ENCODE measurements at regions not wholly inside any gene's neighbourhood (a gene's known extent, or its start where the extent isn't known, plus 50 kb on each side); places are given as distances from the start of the nearest gene placed in this dataset.
"Not testable (repeated sequence)": the region's sequence is repeated elsewhere in the genome, so short reads cannot be mapped to it uniquely, and the experiment has no call there.

GRCh38 chr18:34531110-34531509 lies 179.0 kb upstream of the DTNA start:
- no peak overlapping the region for H3K4me3 ChIP-seq (ENCODE audit: low read depth, low read length)
- WGBS (ENCODE audit: insufficient coverage), result no CpG with 5 or more reads among the region's 3 CpGs
- no peak for DNase-seq (ENCODE audit: low read depth in 4 of 6, low spot score in 6 of 6)
- no peak overlapping the region for H3K27ac ChIP-seq (ENCODE audit: low read depth, low read length)
- no peaks in the 10 kb centered on the region for H3K9me3 ChIP-seq (ENCODE audit: control insufficient read depth, insufficient read depth, low read length)
- no peaks in the 10 kb centered on the region for H3K4me1 ChIP-seq (ENCODE audit: control insufficient read depth, insufficient read depth, low read length)
- no peaks in the 10 kb centered on the region for H3K27me3 ChIP-seq (ENCODE audit: control insufficient read depth, insufficient read depth, low read length)
- no peaks in the 10 kb centered on the region for H3K36me3 ChIP-seq (ENCODE audit: control insufficient read depth, insufficient read depth, low read length)

GRCh38 chr18:34534642-34535041 lies 175.5 kb upstream of the DTNA start:
- H3K36me3 ChIP-seq (ENCODE audit: control insufficient read depth, insufficient read depth, low read length), result not testable (repeated sequence)
- no CpG with 5 or more reads among the region's 2 CpGs for WGBS (ENCODE audit: insufficient coverage)

GRCh38 chr18:34540897-34541296 lies 169.2 kb upstream of the DTNA start:
- Histone ChIP-seq H3K4me1 (ENCODE audit: control insufficient read depth, insufficient read depth, low read length) (no peaks in the 10 kb centered on the region), H3K27ac (ENCODE audit: low read depth, low read length) (no peak overlapping the region), H3K27me3 (ENCODE audit: control insufficient read depth, insufficient read depth, low read length) (no peaks in the 10 kb centered on the region), H3K9me3 (ENCODE audit: control insufficient read depth, insufficient read depth, low read length) (no peaks in the 10 kb centered on the region), H3K36me3 (ENCODE audit: control insufficient read depth, insufficient read depth, low read length) (no peaks in the 10 kb centered on the region), H3K4me3 (ENCODE audit: low read depth, low read length) (no peak overlapping the region)
- WGBS (ENCODE audit: insufficient coverage), result no CpG with 5 or more reads among the region's 2 CpGs
- no peak for DNase-seq (ENCODE audit: low read depth in 4 of 6, low spot score in 6 of 6)

More at GRCh38 chr18:34534642-34535041, 175.5 kb upstream of the DTNA start:
- H3K4me3 ChIP-seq (ENCODE audit: low read depth, low read length); H3K27me3 ChIP-seq (ENCODE audit: control insufficient read depth, insufficient read depth, low read length); H3K4me1 ChIP-seq (ENCODE audit: control insufficient read depth, insufficient read depth, low read length); H3K27ac ChIP-seq (ENCODE audit: low read depth, low read length); H3K9me3 ChIP-seq (ENCODE audit: control insufficient read depth, insufficient read depth, low read length); DNase-seq (ENCODE audit: low read depth in 4 of 6, low spot score in 6 of 6): not testable (repeated sequence)

- H3K9me3 ChIP-seq (ENCODE audit: control insufficient read depth, insufficient read depth, low read length), result no peaks in the 10 kb centered on the region
- H3K27ac ChIP-seq (ENCODE audit: low read depth, low read length), result no peak overlapping the region
- H3K27me3 ChIP-seq (ENCODE audit: control insufficient read depth, insufficient read depth, low read length), result no peaks in the 10 kb centered on the region
- H3K4me3 ChIP-seq (ENCODE audit: low read depth, low read length), result no peak overlapping the region
- no peaks in the 10 kb centered on the region for H3K4me1 ChIP-seq (ENCODE audit: control insufficient read depth, insufficient read depth, low read length)
- no peaks in the 10 kb centered on the region for H3K36me3 ChIP-seq (ENCODE audit: control insufficient read depth, insufficient read depth, low read length)
- no peak for DNase-seq (ENCODE audit: low read depth in 4 of 6, low spot score in 6 of 6)
These were observed 167.5 kb upstream of the DTNA start for GRCh38 chr18:34542625-34543024.

- Histone ChIP-seq H3K27ac (ENCODE audit: low read depth, low read length) (no peak overlapping the region), H3K4me1 (ENCODE audit: control insufficient read depth, insufficient read depth, low read length) (no peaks in the 10 kb centered on the region), H3K27me3 (ENCODE audit: control insufficient read depth, insufficient read depth, low read length) (no peaks in the 10 kb centered on the region), H3K4me3 (ENCODE audit: low read depth, low read length) (no peak overlapping the region), H3K36me3 (ENCODE audit: control insufficient read depth, insufficient read depth, low read length) (no peaks in the 10 kb centered on the region), H3K9me3 (ENCODE audit: control insufficient read depth, insufficient read depth, low read length) (no peaks in the 10 kb centered on the region)
- WGBS (ENCODE audit: insufficient coverage), result no CpG with 5 or more reads among the region's 1 CpG
- no peak for DNase-seq (ENCODE audit: low read depth in 4 of 6, low spot score in 6 of 6)
These were observed 166.7 kb upstream of the DTNA start for GRCh38 chr18:34543356-34543755.

- DNase-seq (ENCODE audit: low read depth in 4 of 6, low spot score in 6 of 6), result no peak
- no peaks in the 10 kb centered on the region for H3K4me1 ChIP-seq (ENCODE audit: control insufficient read depth, insufficient read depth, low read length)
- 60% methylated on average over 1 of the region's 1 CpG for WGBS (ENCODE audit: insufficient coverage)
- H3K9me3 ChIP-seq (ENCODE audit: control insufficient read depth, insufficient read depth, low read length), result no peaks in the 10 kb centered on the region
- H3K27ac ChIP-seq (ENCODE audit: low read depth, low read length), result no peak overlapping the region
- H3K27me3 ChIP-seq (ENCODE audit: control insufficient read depth, insufficient read depth, low read length), result no peaks in the 10 kb centered on the region
- H3K4me3 ChIP-seq (ENCODE audit: low read depth, low read length), result no peak overlapping the region
- H3K36me3 ChIP-seq (ENCODE audit: control insufficient read depth, insufficient read depth, low read length), result no peaks in the 10 kb centered on the region
These were observed 166.2 kb upstream of the DTNA start for GRCh38 chr18:34543945-34544344.

GRCh38 chr18:34544930-34545329 lies 165.2 kb upstream of the DTNA start:
- Histone ChIP-seq H3K9me3 (ENCODE audit: control insufficient read depth, insufficient read depth, low read length) (no peaks in the 10 kb centered on the region), H3K4me1 (ENCODE audit: control insufficient read depth, insufficient read depth, low read length) (no peaks in the 10 kb centered on the region), H3K4me3 (ENCODE audit: low read depth, low read length) (no peak overlapping the region), H3K36me3 (ENCODE audit: control insufficient read depth, insufficient read depth, low read length) (no peaks in the 10 kb centered on the region), H3K27me3 (ENCODE audit: control insufficient read depth, insufficient read depth, low read length) (no peaks in the 10 kb centered on the region), H3K27ac (ENCODE audit: low read depth, low read length) (no peak overlapping the region)
- WGBS (ENCODE audit: insufficient coverage), result 86% methylated on average over 3 of the region's 3 CpGs
- DNase-seq (ENCODE audit: low read depth in 4 of 6, low spot score in 6 of 6), result no peak

- no peak overlapping the region for H3K4me3 ChIP-seq (ENCODE audit: low read depth, low read length)
- no CpG with 5 or more reads among the region's 2 CpGs for WGBS (ENCODE audit: insufficient coverage)
- H3K27ac ChIP-seq (ENCODE audit: low read depth, low read length), result no peak overlapping the region
These were observed 161.8 kb upstream of the DTNA start for GRCh38 chr18:34548120-34548972.

GRCh38 chr18:34548973-34549294 lies 161.2 kb upstream of the DTNA start:
- Histone ChIP-seq H3K36me3 (ENCODE audit: control insufficient read depth, insufficient read depth, low read length) (no peaks in the 10 kb centered on the region), H3K4me1 (ENCODE audit: control insufficient read depth, insufficient read depth, low read length) (no peaks in the 10 kb centered on the region), H3K27ac (ENCODE audit: low read depth, low read length) (no peak overlapping the region), H3K4me3 (ENCODE audit: low read depth, low read length) (no peak overlapping the region), H3K9me3 (ENCODE audit: control insufficient read depth, insufficient read depth, low read length) (no peaks in the 10 kb centered on the region), H3K27me3 (ENCODE audit: control insufficient read depth, insufficient read depth, low read length) (no peaks in the 10 kb centered on the region)
- WGBS (ENCODE audit: insufficient coverage), result no CpG with 5 or more reads among the region's 2 CpGs
- DNase-seq (ENCODE audit: low read depth in 4 of 6, low spot score in 6 of 6), result no peak

More at GRCh38 chr18:34548120-34548972, 161.8 kb upstream of the DTNA start:
- Histone ChIP-seq H3K4me1 (ENCODE audit: control insufficient read depth, insufficient read depth, low read length) (no peaks in the 10 kb centered on the region), H3K36me3 (ENCODE audit: control insufficient read depth, insufficient read depth, low read length) (no peaks in the 10 kb centered on the region), H3K27me3 (ENCODE audit: control insufficient read depth, insufficient read depth, low read length) (no peaks in the 10 kb centered on the region), H3K9me3 (ENCODE audit: control insufficient read depth, insufficient read depth, low read length) (no peaks in the 10 kb centered on the region)
- no peak for DNase-seq (ENCODE audit: low read depth in 4 of 6, low spot score in 6 of 6)

GRCh38 chr18:34549367-34549766 lies 160.7 kb upstream of the DTNA start:
- H3K4me3 ChIP-seq (ENCODE audit: low read depth, low read length), result no peak overlapping the region
- DNase-seq (ENCODE audit: low read depth in 4 of 6, low spot score in 6 of 6), result peak in 1 of 6 donors; percentile 16

More at GRCh38 chr18:34549367-34549766, 160.7 kb upstream of the DTNA start:
- Histone ChIP-seq H3K27ac (ENCODE audit: low read depth, low read length) (no peak overlapping the region), H3K27me3 (ENCODE audit: control insufficient read depth, insufficient read depth, low read length) (no peaks in the 10 kb centered on the region), H3K9me3 (ENCODE audit: control insufficient read depth, insufficient read depth, low read length) (no peaks in the 10 kb centered on the region), H3K4me1 (ENCODE audit: control insufficient read depth, insufficient read depth, low read length) (no peaks in the 10 kb centered on the region), H3K36me3 (ENCODE audit: control insufficient read depth, insufficient read depth, low read length) (no peaks in the 10 kb centered on the region)
